Posterior cingulate gyrus (tissue), 11 donors: ENCODE measurements at regions not wholly inside any gene's neighbourhood (a gene's known extent, or its start where the extent isn't known, plus 50 kb on each side); places are given as distances from the start of the nearest gene placed in this dataset.
"Not testable (repeated sequence)": the region's sequence is repeated elsewhere in the genome, so short reads cannot be mapped to it uniquely, and the experiment has no call there.

Experiments
- DNase-seq, 10 donors: peaks; one replicate each; pipeline versions ENCODE4 v3.0.0 to v3.0.0-alpha.2; 2020 to 2021; ENCODE audit warnings: mixed read lengths in 3 of 10
- intact Hi-C: fragments of 100-400 bp; cut with DNase I; formaldehyde crosslinking; loops from one replicate; pipeline ENCODE4 v1.15.1; 2023

GRCh38 chr7:29649028-29649716, 85.5 kb downstream of the PRR15 start:
- intact Hi-C loops: no loop called here

GRCh38 chr7:29649876-29650275, 86.2 kb downstream of the PRR15 start:
- intact Hi-C loops: no loop called here
- peak in 1 of 10 donors; percentile 80 for DNase-seq

More at GRCh38 chr7:29649028-29649716, 85.5 kb downstream of the PRR15 start:
- DNase-seq: peak in 1 of 10 donors; percentile 73

- intact Hi-C loops: no loop called here
- DNase-seq: no peak
Observed at GRCh38 chr7:29651477-29651876, 87.8 kb downstream of the PRR15 start.

DNA sequence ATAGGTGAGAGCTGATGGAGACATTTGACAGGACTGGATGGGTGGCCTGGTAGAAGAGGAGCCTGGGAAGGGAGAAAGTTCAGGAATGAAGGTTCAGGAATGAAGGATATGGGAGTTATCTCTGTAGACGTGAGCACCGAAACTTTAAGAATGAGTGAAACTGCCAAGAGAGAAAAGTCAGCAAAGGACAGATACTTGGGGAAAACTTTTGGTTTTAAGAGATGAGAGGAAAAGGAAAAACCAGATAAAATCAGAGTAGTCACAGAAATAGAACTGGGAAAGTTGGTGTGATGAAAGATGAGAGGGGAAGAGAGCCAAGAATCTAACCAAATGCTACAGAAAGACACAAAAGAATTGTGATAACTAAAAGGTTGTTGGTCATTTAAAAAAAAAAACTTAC, 88.9 kb downstream of the PRR15 start:
- no peak for DNase-seq
- intact Hi-C loops: no loop called here

DNA sequence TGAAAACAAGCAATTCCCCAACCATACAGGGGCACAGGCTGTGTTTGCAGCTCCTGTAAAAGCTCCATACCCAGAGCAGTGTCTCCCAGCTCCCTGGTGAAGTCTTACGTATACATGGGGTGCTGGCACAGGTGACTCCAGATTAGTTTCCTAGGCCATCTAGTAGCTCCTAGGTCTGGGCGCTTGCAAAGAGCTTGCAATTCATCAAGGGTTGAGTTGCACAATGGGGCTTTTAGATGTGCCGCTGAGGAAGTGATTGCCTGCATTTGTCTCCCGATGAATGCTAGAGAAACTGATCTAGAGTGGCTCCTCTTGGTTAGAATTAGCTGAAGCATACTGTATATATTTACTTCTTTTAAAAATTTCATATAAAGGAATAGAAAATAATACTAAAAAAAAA, 90.7 kb downstream of the PRR15 start:
- intact Hi-C loops, DNase-seq: not testable (repeated sequence)

DNA sequence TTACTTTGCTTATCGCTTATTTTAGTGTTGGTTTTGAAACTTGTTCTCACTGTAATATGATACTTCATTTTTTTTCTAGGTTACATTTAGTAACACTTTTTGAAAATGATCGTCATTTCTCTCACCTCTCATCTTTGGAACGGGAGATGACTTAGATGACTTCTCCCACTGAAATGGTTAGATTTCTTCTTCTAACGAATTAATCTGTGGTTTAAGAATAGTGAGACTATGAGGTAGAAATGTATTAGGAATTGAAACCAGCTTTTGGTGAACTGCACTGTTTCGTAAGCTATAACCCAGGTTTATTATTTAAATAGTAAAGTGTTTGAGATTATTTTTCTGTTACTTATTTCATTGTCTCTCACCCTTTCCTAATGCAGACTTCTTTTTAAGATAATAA, 93.7 kb downstream of the PRR15 start:
- intact Hi-C loops: no loop called here
- DNase-seq: no peak

GRCh38 chr7:29657856-29658255, 94.2 kb downstream of the PRR15 start:
- intact Hi-C loops: no loop called here
- DNase-seq: no peak

GRCh38 chr7:29659213-29659612, 95.6 kb downstream of the PRR15 start:
- intact Hi-C loops, DNase-seq: not testable (repeated sequence)

- DNase-seq, intact Hi-C loops: not testable (repeated sequence)
Observed at GRCh38 chr7:29662899-29663298, 99.3 kb downstream of the PRR15 start.

DNA sequence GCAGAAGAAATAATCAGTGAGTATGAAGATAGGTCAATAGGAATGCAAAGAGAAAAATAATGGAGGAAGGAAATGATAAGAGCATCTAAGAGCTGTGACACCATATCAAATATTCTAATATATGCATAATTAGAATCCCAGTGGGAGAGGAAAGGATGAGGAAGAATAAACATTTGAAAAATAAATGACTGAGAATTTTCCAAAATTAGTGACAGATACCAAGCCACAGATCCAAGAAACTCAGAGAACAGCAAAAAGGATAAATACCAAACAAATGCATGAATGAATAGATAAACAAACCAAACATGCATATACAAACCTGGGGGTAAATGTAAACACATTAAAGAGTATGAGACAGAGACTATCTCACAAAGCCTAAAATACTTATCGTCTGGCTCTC, 101.4 kb downstream of the PRR15 start:
- intact Hi-C loops, DNase-seq: not testable (repeated sequence)

GRCh38 chr7:29667096-29667669, 103.5 kb downstream of the PRR15 start:
- DNase-seq, intact Hi-C loops: not testable (repeated sequence)

DNA sequence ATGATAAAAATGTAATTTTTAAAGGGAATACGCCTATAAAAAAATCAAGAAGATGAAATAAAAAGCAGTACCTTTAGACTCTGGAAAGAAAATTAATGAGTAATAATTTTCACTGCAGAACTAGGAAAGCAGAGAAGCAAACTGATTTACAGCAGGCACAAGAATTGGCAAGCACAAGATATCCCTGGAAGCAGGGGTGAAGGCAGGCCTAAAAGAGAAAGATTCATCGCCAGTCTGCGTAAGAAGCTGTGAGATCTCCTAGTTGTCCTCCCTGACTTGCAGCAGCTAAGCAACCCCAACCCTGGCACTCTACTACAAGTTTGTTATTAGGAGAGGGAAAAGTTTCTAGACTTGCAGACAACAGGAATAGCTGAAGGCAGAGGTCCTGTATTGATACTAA, 107.7 kb downstream of the PRR15 start:
- intact Hi-C loops, DNase-seq: not testable (repeated sequence)

DNA sequence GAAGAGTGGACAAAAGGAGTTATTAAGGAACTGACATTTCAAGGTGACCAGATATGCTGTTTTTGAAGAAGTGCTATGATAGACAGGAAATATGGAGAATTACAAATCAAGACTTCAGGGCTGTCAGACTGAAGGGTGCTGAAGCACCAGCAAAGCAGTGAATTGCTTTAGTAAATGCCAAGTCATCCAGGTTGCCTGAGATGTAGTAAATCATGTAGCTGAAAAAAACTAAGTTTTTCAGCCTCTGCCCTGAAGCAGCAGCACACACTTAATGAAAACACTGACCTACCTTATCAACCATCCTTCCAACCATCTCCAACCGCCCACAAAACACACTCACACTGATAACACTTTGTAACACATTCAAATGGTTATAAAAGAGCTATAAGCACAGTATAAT, 110.0 kb downstream of the PRR15 start:
- DNase-seq, intact Hi-C loops: not testable (repeated sequence)

- intact Hi-C loops: not testable (repeated sequence)
- peak in 1 of 10 donors; percentile 29 for DNase-seq
Observed at GRCh38 chr7:29674626-29675025, 111.0 kb downstream of the PRR15 start.

DNA sequence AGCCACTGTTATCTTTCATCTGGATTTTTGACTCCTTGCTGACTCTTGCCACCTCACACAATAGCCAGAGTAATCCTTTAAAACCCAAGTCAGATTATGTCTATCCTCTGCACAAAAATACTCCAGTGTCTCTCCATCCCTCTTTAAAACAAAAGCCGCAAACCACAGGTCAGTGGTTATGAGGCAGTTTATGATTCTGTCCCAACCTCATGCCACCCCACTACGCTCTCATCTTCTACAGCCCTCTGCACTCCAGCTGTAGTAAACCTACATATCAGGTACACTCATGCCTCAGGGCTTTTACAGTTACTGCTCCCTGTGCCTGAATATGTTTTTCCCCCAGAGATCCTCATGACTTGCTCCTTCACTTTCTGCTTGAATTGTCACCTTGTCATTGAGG, 113.6 kb downstream of the PRR15 start:
- intact Hi-C loops, DNase-seq: not testable (repeated sequence)

DNA sequence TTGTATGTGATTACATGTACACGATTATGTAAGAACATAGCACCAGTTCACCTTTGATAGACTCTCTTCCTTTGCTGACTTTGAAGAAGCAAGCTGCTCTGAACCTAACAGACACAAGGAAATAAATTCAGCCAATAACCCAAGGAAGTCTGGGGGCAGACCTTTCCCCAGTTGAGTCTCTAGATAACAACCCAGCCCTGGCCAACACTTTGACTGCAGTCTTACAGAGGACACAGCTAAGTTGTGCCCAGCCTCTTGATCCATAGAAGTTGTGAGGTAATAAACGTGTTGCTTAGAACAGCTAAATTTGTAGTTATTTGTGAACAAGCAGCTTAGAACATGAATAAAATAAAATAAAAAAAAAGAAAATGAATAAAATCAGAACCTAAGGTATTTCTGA, 116.3 kb downstream of the PRR15 start:
- DNase-seq, intact Hi-C loops: not testable (repeated sequence)

DNA sequence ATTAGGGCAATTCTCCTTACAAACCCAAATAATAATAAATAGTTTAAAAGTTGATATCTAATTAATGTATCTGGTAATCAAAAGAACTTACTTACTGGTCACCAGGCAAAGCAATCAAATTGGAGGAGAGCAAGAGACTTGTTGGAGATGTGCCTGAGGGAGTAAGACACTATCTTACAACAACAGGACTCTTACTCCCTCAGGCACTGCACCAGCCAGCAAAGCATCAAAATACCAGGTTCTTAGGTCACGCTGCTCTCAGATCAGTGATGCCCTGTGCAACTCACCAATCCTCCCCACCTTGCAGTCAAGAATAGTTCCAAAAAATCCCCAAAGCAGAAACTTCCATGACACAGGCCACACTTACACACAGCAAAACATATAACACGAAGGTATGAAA, 117.0 kb downstream of the PRR15 start:
- DNase-seq, intact Hi-C loops: not testable (repeated sequence)

- intact Hi-C loops: not testable (repeated sequence)
Observed at GRCh38 chr7:29684151-29684786, 120.6 kb downstream of the PRR15 start.

DNA sequence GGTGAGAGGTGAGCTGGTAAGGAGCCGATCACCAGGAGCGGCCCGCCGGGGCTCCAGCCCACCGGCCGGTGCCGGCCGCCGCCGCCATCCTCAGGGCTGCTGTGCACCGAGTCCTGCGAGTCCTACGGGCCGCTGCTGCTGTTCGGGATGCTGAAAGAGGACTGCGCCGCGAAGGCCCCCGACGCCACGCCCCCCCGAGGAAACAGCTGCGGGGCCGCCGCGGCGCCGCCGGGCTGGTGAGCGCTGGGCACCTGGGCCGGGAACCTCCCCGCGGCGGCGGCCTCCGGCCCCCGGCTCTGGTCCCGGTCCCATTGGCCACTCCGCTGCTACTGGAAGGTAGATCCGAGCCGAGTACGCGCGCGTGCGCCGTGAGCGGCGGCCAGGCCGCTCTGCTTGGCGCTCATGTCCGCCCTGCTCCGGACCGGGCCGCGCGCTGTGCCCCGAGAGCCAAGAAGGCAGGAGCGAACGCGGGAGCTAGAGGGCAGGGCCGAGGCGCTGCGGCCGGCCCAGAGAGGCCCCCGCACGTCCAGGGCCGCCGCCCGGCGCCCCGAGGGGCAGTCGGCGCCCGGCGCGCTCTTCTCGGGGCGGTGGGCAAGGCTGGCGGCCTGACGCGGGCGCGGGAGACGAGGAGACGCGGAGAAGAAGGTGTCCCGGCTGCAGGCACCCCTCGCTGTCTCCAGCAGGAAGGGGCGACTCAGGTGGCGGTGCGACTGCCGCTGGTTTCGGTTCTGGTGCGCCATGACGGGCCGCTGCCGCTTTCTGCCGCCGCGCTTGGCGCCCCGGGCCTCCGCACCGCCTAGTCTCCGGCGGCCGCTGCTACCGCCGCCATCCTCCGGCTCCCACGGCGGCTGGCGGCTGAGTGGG, 121.3 kb upstream of the WIPF3 start:
- peak; percentile 57 to 95 (median 70) for DNase-seq
- intact Hi-C loops: loop anchor here (5.0 kb wide), 1 partner anchor 602 kb away; no protein-coding TSS in a partner anchor

More at GRCh38 chr7:29684151-29684786, 120.6 kb downstream of the PRR15 start:
- DNase-seq: peak in 1 of 10 donors; percentile 25

DNA sequence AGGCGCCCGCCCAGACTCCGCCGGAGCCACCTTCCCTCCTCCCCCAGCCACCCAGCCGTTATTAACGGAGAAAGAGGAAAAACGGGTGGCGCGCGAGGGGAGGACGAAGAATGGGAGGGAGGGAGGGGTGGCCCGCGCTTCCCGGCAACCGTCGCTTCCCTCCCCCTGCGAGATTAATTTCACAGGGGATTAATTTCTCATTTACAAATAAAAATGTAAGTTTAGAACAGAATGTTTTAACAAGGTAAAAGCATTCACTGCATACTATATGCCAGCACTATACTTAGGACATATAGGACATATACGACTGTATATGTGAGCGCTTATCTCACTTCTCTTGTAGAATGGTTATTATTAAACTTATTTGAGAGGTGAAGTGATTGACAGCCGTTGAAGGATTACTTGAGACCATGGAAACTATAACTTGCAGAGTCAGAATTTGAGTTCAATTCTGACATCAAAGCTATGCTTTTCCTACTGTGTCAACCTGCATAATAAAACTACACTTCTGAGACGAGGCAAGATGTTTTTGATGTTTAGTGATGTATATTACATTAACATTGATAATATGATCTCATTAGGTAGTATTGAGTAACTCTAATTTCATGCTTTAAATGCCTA, 120.5 kb upstream of the WIPF3 start:
- DNase-seq: peak in 1 of 10 donors; percentile 16
- intact Hi-C loops: loop anchor here (5.0 kb wide), 1 partner anchor 602 kb away; no protein-coding TSS in a partner anchor
